ENCODE measurements at regions not wholly inside any gene's neighbourhood (a gene's known extent, or its start where the extent isn't known, plus 50 kb on each side); places are given as distances from the start of the nearest gene placed in this dataset.
"Not testable (repeated sequence)": the region's sequence is repeated elsewhere in the genome, so short reads cannot be mapped to it uniquely, and the experiment has no call there.

DNA sequence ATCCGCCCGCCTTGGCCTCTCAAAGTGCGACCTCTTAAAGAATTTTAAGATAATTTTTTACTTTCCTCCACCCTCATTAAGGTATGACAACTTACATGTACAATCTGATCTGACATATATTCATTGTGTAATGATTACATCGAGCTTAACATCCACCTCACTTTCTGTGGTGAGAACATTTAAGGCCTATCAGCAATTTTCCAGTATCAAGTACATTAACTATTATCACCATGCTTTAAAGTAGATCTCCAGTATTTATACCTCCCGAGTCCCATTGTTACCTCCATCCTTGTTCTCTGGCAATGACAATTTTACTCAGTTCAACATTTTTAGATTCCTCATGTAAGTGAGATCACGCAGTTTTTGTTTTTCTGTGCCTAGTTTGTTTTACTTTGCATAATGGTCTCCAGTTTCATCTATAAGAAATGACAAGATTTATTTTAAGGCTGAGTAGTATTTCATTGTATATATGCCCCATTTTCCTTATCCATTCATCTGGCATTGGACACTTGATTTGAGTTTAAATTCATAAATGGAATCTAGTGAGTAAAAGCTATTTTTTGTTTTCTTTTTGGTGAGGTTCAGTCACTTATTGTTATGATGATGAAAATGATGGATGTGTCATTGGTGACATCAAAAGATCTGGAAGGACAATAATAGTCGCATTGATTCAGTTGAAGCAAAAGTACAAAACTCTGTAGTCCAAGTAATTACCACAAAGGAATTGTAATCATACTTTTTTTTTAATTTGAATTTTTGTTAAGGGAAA, 87.0 kb downstream of the OR2B2 start:
- TF ChIP-seq, protein P1, sequence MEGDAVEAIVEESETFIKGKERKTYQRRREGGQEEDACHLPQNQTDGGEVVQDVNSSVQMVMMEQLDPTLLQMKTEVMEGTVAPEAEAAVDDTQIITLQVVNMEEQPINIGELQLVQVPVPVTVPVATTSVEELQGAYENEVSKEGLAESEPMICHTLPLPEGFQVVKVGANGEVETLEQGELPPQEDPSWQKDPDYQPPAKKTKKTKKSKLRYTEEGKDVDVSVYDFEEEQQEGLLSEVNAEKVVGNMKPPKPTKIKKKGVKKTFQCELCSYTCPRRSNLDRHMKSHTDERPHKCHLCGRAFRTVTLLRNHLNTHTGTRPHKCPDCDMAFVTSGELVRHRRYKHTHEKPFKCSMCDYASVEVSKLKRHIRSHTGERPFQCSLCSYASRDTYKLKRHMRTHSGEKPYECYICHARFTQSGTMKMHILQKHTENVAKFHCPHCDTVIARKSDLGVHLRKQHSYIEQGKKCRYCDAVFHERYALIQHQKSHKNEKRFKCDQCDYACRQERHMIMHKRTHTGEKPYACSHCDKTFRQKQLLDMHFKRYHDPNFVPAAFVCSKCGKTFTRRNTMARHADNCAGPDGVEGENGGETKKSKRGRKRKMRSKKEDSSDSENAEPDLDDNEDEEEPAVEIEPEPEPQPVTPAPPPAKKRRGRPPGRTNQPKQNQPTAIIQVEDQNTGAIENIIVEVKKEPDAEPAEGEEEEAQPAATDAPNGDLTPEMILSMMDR (IDR thresholded peaks at IDR 0.05; ENCODE audit: unreplicated experiment) = no peak
- no TSS peak for BruUV-seq (replicated peaks)
- peak overlapping the region; percentile 95 for H3K27ac Mint-ChIP-seq (ENCODE audit: low read depth, unreplicated experiment)
- no peak for DNase-seq (ENCODE audit: unreplicated experiment)
- peaks cover 10% of the 10 kb centered on the region for H3K4me1 Mint-ChIP-seq (ENCODE audit: insufficient read depth, unreplicated experiment)
- H3K4me3 Mint-ChIP-seq (ENCODE audit: unreplicated experiment) = peak overlapping the region; percentile 94
- CTCF ChIA-PET = interaction anchor here (0.7 to 2.2 kb wide), 6 partner anchors 9 to 70 kb away, joined by 3 to 15 read pairs (median 4); a partner anchor contains a TSS
- H3K36me3 Mint-ChIP-seq (ENCODE audit: insufficient read depth, unreplicated experiment) = peaks cover 25% of the 10 kb centered on the region
- POLR2A ChIA-PET = interaction anchor here (0.6 to 9.2 kb wide), 35 partner anchors 10 to 1799 kb away, joined by 3 to 342 read pairs (median 5); a partner anchor contains a TSS
- intact Hi-C loops (cut with micrococcal nuclease) = no loop called here
- no peaks in the 10 kb centered on the region for H3K9me3 Mint-ChIP-seq (ENCODE audit: unreplicated experiment)
- H3K27me3 Mint-ChIP-seq (ENCODE audit: insufficient read depth, unreplicated experiment) = no peaks in the 10 kb centered on the region

DNA sequence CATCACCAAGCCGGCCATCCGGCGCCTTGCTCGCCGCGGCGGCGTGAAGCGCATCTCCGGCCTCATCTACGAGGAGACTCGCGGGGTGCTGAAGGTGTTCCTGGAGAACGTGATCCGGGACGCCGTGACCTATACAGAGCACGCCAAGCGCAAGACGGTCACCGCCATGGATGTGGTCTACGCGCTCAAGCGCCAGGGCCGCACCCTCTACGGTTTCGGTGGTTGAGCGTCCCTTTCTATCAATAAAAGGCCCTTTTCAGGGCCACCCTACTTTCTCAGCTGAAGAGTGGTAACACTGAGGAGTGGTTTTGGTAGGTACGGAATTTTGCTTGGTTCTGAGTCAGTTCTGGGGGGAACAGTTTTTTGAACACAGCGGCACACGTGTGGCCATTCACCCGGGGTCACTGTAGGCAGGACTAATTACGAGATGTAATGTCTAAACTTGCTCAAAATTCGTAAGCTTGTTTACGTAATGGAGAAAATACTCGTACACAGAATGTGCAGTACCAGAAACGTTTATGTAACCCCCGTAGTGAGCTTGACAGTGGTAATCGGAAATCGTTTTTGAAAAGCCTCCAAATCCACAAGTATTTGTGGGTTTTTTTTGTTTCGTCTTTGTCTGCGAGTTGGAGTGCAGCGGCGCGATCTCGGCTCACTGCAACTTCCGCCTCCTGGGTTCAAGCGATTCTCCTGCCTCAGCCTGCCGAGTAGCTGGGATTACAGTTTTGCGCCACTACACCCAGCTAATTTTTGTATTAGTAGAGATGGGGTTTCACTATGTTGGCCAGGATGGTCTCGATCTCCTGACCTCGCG, 87.8 kb downstream of the OR2B2 start:
- Mint-ChIP-seq H3K4me1 (ENCODE audit: insufficient read depth, unreplicated experiment) (peaks cover 10% of the 10 kb centered on the region), H3K36me3 (ENCODE audit: insufficient read depth, unreplicated experiment) (peaks cover 25% of the 10 kb centered on the region), H3K27ac (ENCODE audit: low read depth, unreplicated experiment) (peak overlapping the region; percentile 95), H3K4me3 (ENCODE audit: unreplicated experiment) (peak overlapping the region; percentile 94)
- H3K9me3 Mint-ChIP-seq (ENCODE audit: unreplicated experiment); H3K27me3 Mint-ChIP-seq (ENCODE audit: insufficient read depth, unreplicated experiment); intact Hi-C loops (cut with micrococcal nuclease): not testable (repeated sequence)
- POLR2A ChIA-PET = interaction anchor here (0.6 to 9.2 kb wide), 35 partner anchors 11 to 1798 kb away, joined by 3 to 342 read pairs (median 7); a partner anchor contains a TSS
- TSS peak; percentile 95 for BruUV-seq (replicated peaks)
- CTCF ChIA-PET = interaction anchor here (0.7 to 2.2 kb wide), 7 partner anchors 10 to 71 kb away, joined by 3 to 15 read pairs (median 4); a partner anchor contains a TSS
- DNase-seq (ENCODE audit: unreplicated experiment) = peak; percentile 47

GRCh38 chr6:27823714-27824210, 88.4 kb downstream of the OR2B2 start:
- CTCF ChIA-PET = interaction anchor here (0.8 to 2.2 kb wide), 2 partner anchors 66 to 72 kb away, joined by 3 to 15 read pairs; no protein-coding TSS in a partner anchor
- intact Hi-C loops (cut with micrococcal nuclease) = not testable (repeated sequence)
- H3K4me3 Mint-ChIP-seq (ENCODE audit: unreplicated experiment) = peak overlapping the region; percentile 94

DNA sequence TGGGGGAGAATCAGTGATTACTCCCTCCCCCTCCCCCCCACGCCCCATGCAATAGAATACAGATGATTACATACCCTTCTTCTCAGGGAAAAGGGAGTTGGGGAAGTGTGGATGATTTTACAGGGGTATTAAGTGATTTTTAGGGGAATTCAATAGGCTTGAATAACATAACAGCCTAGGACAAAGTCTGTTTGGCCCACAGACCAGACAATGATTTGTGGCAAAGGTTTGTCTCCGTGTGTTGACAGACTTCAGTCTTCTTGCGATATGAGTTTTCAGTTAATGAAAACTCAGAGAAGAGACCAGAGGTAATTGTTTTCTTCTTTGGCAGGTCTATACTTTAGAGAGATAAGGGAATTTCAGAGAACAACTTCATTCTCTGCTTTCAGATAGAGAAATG, 95.3 kb downstream of the OR2B2 start:
- ChIA-PET POLR2A (interaction anchor here (0.6 to 9.2 kb wide), 4 partner anchors 19 to 1617 kb away, joined by 3 to 318 read pairs (median 106); a partner anchor contains a TSS), CTCF (interaction anchor here (0.7 kb wide), 1 partner anchor 78 kb away, joined by 3 read pairs; no protein-coding TSS in a partner anchor)
- no TSS peak for BruUV-seq (replicated peaks)
- TF ChIP-seq, protein P1 (IDR thresholded peaks at IDR 0.05; ENCODE audit: unreplicated experiment) = no peak
- Mint-ChIP-seq H3K27ac (ENCODE audit: low read depth, unreplicated experiment) (no peak overlapping the region), H3K9me3 (ENCODE audit: unreplicated experiment) (no peaks in the 10 kb centered on the region), H3K4me1 (ENCODE audit: insufficient read depth, unreplicated experiment) (no peaks in the 10 kb centered on the region), H3K4me3 (ENCODE audit: unreplicated experiment) (no peak overlapping the region), H3K27me3 (ENCODE audit: insufficient read depth, unreplicated experiment) (no peaks in the 10 kb centered on the region), H3K36me3 (ENCODE audit: insufficient read depth, unreplicated experiment) (no peaks in the 10 kb centered on the region)
- intact Hi-C loops (cut with micrococcal nuclease) = loop anchor here (10.0 kb wide), 3 partner anchors 268 to 1782 kb away; partner anchors contain the start of gene ZNF165
- no peak for DNase-seq (ENCODE audit: unreplicated experiment)

More at GRCh38 chr6:27823714-27824210, 88.4 kb downstream of the OR2B2 start:
- Mint-ChIP-seq H3K27ac (ENCODE audit: low read depth, unreplicated experiment) (peak overlapping the region; percentile 95), H3K4me1 (ENCODE audit: insufficient read depth, unreplicated experiment) (peaks cover 10% of the 10 kb centered on the region), H3K36me3 (ENCODE audit: insufficient read depth, unreplicated experiment) (peaks cover 23% of the 10 kb centered on the region)
- BruUV-seq (replicated peaks); H3K27me3 Mint-ChIP-seq (ENCODE audit: insufficient read depth, unreplicated experiment); H3K9me3 Mint-ChIP-seq (ENCODE audit: unreplicated experiment): not testable (repeated sequence)
- POLR2A ChIA-PET = interaction anchor here (0.7 to 9.2 kb wide), 27 partner anchors 12 to 1798 kb away, joined by 3 to 342 read pairs (median 12); a partner anchor contains a TSS
- DNase-seq (ENCODE audit: unreplicated experiment) = peak; percentile 71

Measured in MCF 10A (cell line).